GM19193 (cell line): ENCODE measurements at regions not wholly inside any gene's neighbourhood (a gene's known extent, or its start where the extent isn't known, plus 50 kb on each side); places are given as distances from the start of the nearest gene placed in this dataset.

Experiments used
- POLR2A ChIP-seq: IDR thresholded peaks from 4 replicates; pipeline ENCODE4 v1.6.1; 2011; ENCODE audit not compliant: insufficient read depth, insufficient read length; ENCODE audit errors: extremely low read depth

DNA sequence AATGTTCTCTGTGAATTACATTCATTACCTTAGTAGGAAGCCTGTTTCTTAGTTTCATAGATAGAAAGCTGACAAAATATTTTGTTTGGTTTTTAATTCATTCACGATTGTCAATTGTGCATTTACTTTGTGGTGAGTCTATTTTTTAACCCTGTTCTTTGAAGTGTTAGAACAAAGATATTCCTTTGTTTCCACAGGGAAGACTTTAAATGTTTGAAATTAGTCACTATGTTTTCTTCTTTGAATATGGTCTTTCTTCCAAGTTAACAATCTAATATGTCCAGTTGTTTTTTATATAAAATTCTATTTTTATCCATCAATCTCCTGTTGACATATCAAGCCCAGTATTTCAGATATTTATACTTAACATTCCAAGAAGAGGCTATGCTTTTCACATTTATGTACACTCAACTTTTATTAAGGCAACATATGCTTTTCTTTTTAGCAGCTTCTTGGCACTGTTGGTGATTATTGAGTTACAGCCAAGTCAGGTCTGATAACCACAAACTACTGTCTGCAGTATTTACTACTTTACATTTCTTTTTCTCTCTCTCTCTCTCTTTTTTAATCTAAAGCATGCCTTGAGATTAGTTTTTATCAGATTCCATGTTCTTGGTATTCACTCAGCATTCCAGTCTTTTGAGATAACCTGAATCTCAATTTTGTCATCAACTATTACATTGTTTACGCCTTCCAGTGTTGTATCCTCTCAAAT is 812.8 kb upstream of the SLC10A2 start:
- no peak for TF ChIP-seq POLR2A

GRCh38 chr13:103876571-103876970 is 810.4 kb upstream of the SLC10A2 start:
- TF ChIP-seq POLR2A: no peak

- no peak for TF ChIP-seq POLR2A
Observed at GRCh38 chr13:103873725-103874124, 807.5 kb upstream of the SLC10A2 start.

DNA sequence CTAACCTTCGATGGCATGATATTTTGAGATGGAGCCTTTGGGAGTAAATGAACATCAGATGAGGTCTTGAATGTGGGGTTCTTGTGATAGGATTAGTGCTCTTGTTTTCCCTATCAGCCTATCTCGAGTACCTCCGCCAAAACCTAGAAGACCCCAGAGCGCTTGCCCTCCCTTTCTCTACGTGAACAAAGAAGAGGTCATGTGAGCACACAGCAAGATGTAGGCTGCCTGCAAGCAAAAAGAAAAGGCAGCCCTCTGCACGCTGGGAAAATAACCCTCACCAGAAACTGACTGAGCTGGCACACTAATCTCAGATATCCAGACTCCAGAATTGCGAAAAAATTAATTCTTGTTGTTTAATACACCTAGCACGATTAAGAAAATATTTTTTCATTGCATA is 799.8 kb upstream of the SLC10A2 start:
- no peak for TF ChIP-seq POLR2A

GRCh38 chr13:103862525-103862924 is 796.3 kb upstream of the SLC10A2 start:
- no peak for TF ChIP-seq POLR2A

DNA sequence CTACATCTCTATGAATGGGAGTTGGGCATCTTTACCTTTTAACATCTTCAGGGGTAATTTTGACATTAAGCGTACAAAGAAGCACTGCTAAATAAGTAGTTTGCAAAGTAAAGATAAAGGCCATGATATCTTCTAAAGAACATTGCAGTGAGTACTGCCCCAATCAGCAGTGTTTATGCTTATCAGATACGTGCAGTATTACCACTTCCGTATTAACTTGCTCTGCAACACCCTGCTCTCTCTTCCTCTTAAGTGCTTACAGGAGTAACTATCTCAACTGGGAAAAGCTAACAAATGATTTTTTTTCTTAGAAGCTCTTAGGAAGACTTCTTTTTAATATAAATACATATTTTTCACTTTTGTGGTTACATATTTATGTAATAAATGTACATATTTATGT is 793.7 kb upstream of the SLC10A2 start:
- no peak for TF ChIP-seq POLR2A

DNA sequence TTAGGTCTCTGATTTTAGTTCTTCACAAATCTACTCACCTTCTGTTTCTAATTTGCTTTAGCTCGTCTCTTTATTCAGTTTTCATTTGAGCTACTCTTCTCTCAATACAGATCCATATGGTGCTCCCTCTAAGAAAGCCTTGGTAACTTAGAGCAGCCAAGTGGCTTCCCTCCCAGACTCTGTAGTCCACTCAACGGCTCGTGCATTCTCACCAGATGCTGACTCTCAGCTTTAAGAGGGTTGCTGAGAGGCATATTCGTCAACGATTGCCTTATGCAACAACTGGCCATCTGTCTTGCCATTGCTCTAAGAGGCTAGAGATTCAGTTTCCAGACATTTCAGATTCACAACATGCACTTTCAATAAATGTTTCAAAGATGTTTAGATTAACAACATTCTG is 785.8 kb upstream of the SLC10A2 start:
- TF ChIP-seq POLR2A: no peak

GRCh38 chr13:103844471-103844870 is 778.3 kb upstream of the SLC10A2 start:
- TF ChIP-seq POLR2A: no peak

DNA sequence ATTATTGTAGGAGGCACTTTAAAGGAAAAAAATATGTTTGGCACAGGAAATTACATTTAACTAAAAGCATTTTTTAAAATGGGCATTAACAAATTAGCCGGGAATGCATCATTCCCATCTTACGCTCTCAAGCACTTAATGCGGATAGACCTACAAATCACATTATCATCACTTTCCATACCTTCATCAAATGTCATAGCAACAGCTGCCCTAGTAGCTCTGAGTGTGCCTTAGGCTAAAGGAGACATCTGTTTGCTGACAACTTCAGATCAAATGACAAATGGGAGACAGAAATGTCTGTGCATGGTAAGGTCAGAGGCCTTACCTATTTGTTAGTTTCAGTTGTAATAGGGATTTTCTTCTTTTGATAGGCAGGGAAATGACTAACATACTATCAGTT is 773.2 kb upstream of the SLC10A2 start:
- TF ChIP-seq POLR2A: no peak

- TF ChIP-seq POLR2A: no peak
Observed at GRCh38 chr13:103835052-103835451, 768.8 kb upstream of the SLC10A2 start.

GRCh38 chr13:103833294-103833852 is 767.2 kb upstream of the SLC10A2 start:
- no peak for TF ChIP-seq POLR2A

DNA sequence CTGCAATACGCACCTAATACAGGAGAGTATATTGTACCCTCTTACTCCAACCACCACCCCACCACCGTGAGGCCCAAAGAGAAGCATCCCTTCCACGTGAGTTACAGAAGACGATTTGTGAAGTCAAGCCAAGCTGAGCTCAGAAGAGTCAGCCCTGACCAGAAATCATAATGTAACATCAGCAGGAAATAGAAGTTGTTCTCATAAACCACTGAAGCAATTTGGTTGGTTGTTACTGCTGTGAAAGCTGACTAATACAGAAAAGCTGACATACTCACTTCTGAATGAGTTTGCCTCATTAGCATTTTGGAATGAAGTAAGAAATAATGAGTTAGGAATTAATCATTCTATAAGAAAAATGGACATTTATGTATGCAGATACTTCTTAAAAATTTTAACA is 749.4 kb upstream of the SLC10A2 start:
- no peak for TF ChIP-seq POLR2A

- TF ChIP-seq POLR2A: no peak
Observed at GRCh38 chr13:103812971-103813370, 746.8 kb upstream of the SLC10A2 start.

DNA sequence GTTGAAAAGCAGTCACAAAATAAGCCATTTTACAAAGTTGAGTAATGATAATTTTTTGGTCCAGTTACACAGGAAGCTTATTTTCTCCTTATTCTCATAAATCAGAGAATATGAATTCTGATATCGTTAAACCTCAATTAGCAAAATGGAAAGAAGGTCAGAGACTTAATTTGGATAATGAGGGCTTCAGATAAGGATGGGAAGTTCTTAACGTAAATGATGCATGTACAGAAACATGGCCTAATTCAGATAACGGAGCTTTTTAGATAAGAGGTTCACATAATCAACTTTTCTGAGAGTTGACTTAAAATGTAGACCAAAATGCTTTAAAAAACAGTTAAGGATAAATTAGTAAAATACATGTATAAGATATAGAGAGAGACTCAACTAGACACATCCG is 746.3 kb upstream of the SLC10A2 start:
- no peak for TF ChIP-seq POLR2A

DNA sequence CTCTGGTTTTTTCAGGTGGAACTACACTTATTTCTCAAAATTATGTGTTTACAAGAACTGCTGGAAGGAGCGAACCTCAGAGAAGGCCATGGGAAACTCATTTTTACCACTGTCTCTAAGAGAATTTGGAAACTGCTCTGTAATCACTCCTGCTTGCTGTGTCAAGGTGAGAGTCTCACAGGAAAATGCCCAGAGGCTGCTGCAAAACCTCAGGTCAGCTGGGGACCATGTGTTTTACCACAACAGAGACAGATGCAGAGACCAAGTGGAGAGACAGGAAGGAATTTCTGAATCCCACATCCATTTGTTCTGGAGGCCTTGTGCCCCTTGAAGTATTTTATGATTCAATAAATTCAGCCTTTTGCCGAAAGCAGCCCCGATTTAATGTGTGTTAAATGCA is 743.8 kb upstream of the SLC10A2 start:
- no peak for TF ChIP-seq POLR2A

- no peak for TF ChIP-seq POLR2A
Observed at GRCh38 chr13:103805771-103806170, 739.6 kb upstream of the SLC10A2 start.

GRCh38 chr13:103803349-103803748 is 737.1 kb upstream of the SLC10A2 start:
- no peak for TF ChIP-seq POLR2A
